HL-60 (cell line): ENCODE measurements at regions not wholly inside any gene's neighbourhood (a gene's known extent, or its start where the extent isn't known, plus 50 kb on each side); places are given as distances from the start of the nearest gene placed in this dataset.

ENCODE experiments used
- DNase-seq, 2 experiments: peaks; one replicate each; pipeline ENCODE4 v3.0.0-alpha.2; 2010 to 2020; ENCODE audit warnings: low read depth in 1 of 2, low spot score in 1 of 2
- H3K27ac ChIP-seq: fragments of 250-450 bp; sonication (Bioruptor Pico); replicated peaks from 2 replicates; pipeline ENCODE4 v1.5.1; 2020; ENCODE audit warnings: mild to moderate bottlenecking, moderate library complexity
- H3K27me3 ChIP-seq: fragments of 250-450 bp; sonication (Bioruptor Pico); 2 replicates; pipeline ENCODE4 v1.5.1; 2021; ENCODE audit warnings: mild to moderate bottlenecking, moderate library complexity; ENCODE audit not compliant: insufficient read depth, poor library complexity, severe bottlenecking
- H3K4me3 ChIP-seq: replicated peaks from 2 replicates; pipeline ENCODE4 v1.5.1; 2011; ENCODE audit warnings: mild to moderate bottlenecking, control low read depth, low read length; ENCODE audit not compliant: insufficient read depth
- CTCF ChIP-seq: IDR thresholded peaks from one replicate; pipeline ENCODE4 v1.5.1; 2011; ENCODE audit warnings: low read length, control low read depth, inconsistent platforms; ENCODE audit not compliant: insufficient read depth
- GABPA ChIP-seq: IDR thresholded peaks from 2 replicates; pipeline ENCODE4 v1.6.1; 2012; ENCODE audit warnings: low read depth
- POLR2AphosphoS5 ChIP-seq: IDR thresholded peaks from 2 replicates; pipeline ENCODE4 v1.6.1; 2012; ENCODE audit warnings: low read depth
- REST ChIP-seq: IDR thresholded peaks from 2 replicates; pipeline ENCODE4 v1.6.1; 2012; ENCODE audit warnings: low read depth; ENCODE audit not compliant: insufficient replicate concordance
- SPI1 ChIP-seq: IDR thresholded peaks from 2 replicates; pipeline ENCODE4 v1.6.1; 2012; ENCODE audit warnings: low read depth, mild to moderate bottlenecking, borderline replicate concordance

DNA sequence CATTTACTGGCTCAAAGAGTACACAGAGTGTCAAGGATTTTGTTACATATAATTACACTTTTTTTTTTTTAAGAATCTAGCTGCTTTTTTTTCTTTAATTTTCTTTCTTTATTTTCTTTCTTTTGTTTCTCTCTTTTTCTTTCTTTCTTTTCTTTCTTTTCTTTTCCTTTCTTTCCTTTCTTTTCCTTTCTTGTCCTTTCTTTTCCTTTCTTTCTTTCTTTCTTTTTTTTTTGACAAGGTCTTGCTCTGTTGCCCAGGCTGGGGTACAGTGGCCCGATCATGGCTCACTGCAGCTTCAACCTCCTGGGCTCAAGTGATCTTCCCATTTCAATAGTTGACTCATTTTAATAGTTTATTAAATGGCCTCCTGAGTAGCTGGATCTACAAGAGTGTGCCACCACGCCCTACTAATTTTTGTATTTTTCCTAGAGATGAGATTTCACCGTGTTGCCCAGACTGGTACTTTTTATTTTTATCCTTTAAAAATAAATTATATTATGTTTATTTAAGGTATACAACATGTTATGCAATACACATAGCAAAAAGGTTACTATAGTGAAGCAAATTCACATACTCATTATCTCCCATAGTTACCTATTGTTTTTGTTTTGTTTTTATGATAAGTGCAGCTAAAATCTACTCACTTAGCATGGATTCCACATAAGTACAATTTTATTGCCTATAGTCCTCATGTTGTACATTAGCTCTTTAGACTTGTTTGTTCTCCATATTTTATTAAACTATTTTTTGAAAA is 381.5 kb upstream of the KLF4 start:
- Histone ChIP-seq H3K27ac (no peak overlapping the region), H3K4me3 (no peak overlapping the region), H3K27me3 (no peaks in the 10 kb centered on the region)
- TF ChIP-seq REST = no peak
- TF ChIP-seq GABPA = no peak
- TF ChIP-seq SPI1 = no peak
- TF ChIP-seq POLR2AphosphoS5 = no peak
- TF ChIP-seq CTCF = no peak
- no peak for DNase-seq

GRCh38 chr9:107870221-107870620 is 380.7 kb upstream of the KLF4 start:
- no peak overlapping the region for H3K27ac ChIP-seq
- no peak for TF ChIP-seq GABPA
- no peak for TF ChIP-seq CTCF
- TF ChIP-seq SPI1 = no peak
- no peak for TF ChIP-seq REST
- no peak for TF ChIP-seq POLR2AphosphoS5
- DNase-seq = no peak
- H3K27me3 ChIP-seq = no peaks in the 10 kb centered on the region
- no peak overlapping the region for H3K4me3 ChIP-seq

DNA sequence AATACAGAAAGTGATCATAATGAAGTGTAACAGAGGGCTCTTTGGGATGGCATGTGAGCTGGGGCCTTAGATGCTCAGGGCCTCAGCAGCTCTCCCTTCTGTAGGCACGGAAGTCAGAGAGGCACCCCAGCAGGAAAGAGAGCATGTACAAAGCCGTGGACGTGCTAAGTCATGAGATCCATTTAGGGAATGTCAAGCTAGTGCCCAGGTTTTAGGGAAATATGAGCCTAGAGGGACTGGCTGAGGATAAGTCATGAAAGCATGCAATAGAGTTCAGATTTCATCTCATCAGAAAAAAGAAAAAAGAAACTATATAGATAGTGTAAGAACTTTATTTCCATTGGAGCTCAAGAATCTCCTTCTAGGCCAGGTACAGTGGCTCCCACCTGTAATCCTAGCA is 379.5 kb upstream of the KLF4 start:
- DNase-seq = no peak
- H3K4me3 ChIP-seq = no peak overlapping the region
- no peaks in the 10 kb centered on the region for H3K27me3 ChIP-seq
- no peak overlapping the region for H3K27ac ChIP-seq
- TF ChIP-seq SPI1 (no peak), REST (no peak), GABPA (no peak), CTCF (no peak), POLR2AphosphoS5 (no peak)
